ENCODE measurements at regions not wholly inside any gene's neighbourhood (a gene's known extent, or its start where the extent isn't known, plus 50 kb on each side); places are given as distances from the start of the nearest gene placed in this dataset.

DNA sequence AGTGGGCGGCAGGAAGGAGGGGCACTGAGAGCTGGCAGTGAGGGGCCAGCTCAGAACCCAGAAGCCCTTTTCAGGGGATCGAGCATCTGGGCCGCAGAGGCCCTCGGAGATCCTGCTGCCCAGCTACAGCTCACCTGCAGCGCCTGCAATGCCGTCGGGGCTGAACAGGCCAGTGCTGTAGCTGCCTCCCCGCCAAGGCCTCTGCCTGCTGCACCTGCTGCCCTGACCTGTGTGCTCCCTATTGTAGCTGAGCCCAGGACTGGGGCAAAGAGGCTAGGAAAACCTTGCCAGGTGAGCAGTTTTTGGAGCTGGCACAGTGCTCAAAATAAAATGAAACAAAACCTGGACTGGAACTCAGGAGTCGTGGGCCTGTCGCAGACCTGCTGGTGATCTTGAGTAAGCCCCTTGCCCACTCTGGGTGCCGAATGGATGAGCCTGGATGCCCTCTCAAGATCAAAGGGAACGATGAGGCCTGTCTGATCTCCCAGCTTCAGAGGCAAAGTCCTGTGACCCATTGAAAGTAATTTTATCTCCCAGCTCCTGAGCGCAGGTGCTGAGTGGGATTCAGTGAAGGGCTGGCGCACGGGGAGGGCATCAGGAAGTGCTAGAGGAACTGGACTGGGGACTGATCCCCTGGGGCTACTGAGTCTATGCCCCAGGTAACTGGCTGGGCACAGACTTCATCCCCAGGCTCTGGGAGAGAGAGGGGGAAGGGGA lies 154.6 kb downstream of the FOXD2 start:
- DNase-seq (peak in 1 of 6 donors; percentile 56), FAIRE-seq (no peak), ATAC-seq (no peak)
- no peaks in the 10 kb centered on the region for H3K4me1 ChIP-seq
- no peak overlapping the region for H3K27ac ChIP-seq
- no peak overlapping the region for H3K4me3 ChIP-seq
- intact Hi-C loops (cut with DNase I): no loop called here
- H3K36me3 ChIP-seq: no peaks in the 10 kb centered on the region
- peaks cover 0 to 8% (median 0%) of the 10 kb centered on the region in 4 donors for H3K27me3 ChIP-seq
- no peaks in the 10 kb centered on the region for H3K9me3 ChIP-seq
- TF ChIP-seq, protein P1, sequence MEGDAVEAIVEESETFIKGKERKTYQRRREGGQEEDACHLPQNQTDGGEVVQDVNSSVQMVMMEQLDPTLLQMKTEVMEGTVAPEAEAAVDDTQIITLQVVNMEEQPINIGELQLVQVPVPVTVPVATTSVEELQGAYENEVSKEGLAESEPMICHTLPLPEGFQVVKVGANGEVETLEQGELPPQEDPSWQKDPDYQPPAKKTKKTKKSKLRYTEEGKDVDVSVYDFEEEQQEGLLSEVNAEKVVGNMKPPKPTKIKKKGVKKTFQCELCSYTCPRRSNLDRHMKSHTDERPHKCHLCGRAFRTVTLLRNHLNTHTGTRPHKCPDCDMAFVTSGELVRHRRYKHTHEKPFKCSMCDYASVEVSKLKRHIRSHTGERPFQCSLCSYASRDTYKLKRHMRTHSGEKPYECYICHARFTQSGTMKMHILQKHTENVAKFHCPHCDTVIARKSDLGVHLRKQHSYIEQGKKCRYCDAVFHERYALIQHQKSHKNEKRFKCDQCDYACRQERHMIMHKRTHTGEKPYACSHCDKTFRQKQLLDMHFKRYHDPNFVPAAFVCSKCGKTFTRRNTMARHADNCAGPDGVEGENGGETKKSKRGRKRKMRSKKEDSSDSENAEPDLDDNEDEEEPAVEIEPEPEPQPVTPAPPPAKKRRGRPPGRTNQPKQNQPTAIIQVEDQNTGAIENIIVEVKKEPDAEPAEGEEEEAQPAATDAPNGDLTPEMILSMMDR (IDR thresholded peaks at IDR 0.05): no peak
- 74 to 83% methylated on average over 15 of the region's 15 CpGs for WGBS, 2 donors

DNA sequence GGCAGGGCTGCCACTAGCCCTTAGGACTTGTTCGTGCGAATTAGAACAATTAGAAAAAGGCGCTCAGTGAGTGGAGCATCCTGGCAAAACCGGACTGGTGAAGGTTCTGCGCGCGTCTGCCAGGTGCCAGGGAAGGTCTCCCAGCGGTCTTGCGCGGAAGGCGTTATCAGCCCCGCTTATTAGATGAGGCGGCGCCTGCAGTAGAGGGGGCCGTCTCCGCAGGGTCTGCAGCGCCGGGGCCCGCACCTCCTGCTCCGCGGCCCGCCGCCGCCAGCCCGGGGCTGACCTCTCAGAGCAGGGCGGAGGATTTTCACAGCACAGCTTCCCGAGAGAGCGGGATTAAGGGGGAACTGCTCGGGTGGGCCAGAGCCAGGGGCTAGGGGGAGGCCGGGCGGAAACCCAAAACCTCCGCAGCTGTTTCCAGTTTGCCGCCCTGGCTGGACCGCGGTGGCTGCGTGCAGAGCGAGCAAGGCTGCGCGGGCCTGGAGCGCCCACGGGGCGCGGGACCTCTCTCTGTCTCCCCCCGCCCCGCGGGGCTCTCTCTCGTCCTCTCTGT lies 155.2 kb downstream of the FOXD2 start:
- H3K4me3 ChIP-seq: no peak overlapping the region
- no peaks in the 10 kb centered on the region for H3K4me1 ChIP-seq
- no peaks in the 10 kb centered on the region for H3K9me3 ChIP-seq
- intact Hi-C loops (cut with DNase I): no loop called here
- 8 to 10% methylated on average over 41 to 47 of the region's 47 CpGs for WGBS, 2 donors
- TF ChIP-seq, protein P1 (IDR thresholded peaks at IDR 0.05): no peak
- DNase-seq (no peak), ATAC-seq (no peak), FAIRE-seq (no peak)
- H3K36me3 ChIP-seq: no peaks in the 10 kb centered on the region
- peaks cover 0 to 8% (median 0%) of the 10 kb centered on the region in 4 donors for H3K27me3 ChIP-seq
- H3K27ac ChIP-seq: no peak overlapping the region

DNA sequence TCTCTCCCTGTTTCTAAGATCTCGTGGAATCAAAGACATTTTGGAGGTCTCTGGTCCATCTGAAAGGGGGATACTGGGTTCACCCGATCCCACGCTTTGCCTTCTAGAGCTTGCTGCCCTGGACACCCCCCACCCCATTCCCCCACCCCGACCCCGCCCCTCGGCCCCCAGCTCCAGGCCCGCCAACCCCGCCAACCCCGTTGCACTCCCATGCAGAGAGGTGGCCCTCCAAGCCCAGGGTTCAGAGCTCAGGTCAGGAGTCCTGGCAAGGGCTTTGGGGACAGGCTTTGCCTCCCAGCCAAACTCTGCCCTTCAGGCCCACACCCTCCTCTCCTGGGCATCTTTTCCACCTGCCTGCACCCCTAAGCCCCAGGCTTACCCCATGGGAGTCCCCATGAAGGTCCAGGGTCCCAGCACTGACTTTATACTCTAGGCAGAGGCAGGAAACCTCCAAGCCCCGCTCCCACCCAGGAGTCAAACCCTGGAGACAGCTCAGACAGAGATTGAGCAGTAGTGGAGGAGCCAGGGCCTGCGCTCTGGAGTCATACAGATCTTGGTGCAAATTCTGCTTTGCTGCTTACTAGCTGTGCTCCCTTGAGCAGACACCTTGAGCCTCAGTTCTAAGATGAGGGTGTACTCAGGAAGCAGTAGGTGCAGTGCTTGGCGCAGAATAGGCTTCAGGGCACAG lies 155.9 kb downstream of the FOXD2 start:
- H3K4me1 ChIP-seq: no peaks in the 10 kb centered on the region
- FAIRE-seq (no peak), DNase-seq (no peak), ATAC-seq (no peak)
- TF ChIP-seq, protein P1 (IDR thresholded peaks at IDR 0.05): no peak
- H3K27ac ChIP-seq: no peak overlapping the region
- H3K27me3 ChIP-seq: peaks cover 0 to 8% (median 0%) of the 10 kb centered on the region in 4 donors
- intact Hi-C loops (cut with DNase I): no loop called here
- H3K36me3 ChIP-seq: no peaks in the 10 kb centered on the region
- 41 to 50% methylated on average over 12 of the region's 12 CpGs for WGBS, 2 donors
- H3K4me3 ChIP-seq: no peak overlapping the region
- no peaks in the 10 kb centered on the region for H3K9me3 ChIP-seq

DNA sequence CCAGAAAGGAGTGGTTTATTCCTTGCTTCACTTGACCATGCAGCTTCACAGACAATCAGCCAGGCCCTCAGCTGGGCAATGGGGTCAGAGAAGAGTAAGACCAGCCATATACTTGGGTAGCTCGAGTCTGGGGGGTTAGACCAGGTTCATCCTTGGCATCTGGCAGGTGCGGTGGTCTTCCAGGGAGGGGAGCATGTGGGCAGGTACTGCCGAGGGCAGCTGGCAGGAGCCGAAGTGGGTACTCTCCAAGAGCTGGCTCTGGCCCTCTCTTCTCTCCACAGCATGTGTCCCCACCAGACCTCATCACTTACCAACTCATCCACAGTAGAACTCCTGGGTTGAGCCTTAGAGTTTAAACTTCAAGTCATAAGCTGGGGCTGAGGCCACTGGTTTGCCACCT lies 156.8 kb downstream of the FOXD2 start:
- TF ChIP-seq, protein P1 (IDR thresholded peaks at IDR 0.05): no peak
- no peak overlapping the region for H3K4me3 ChIP-seq

More for the DNA sequence above, 156.8 kb downstream of the FOXD2 start:
- 84 to 97% methylated on average over 4 of the region's 4 CpGs for WGBS, 2 donors
- Histone ChIP-seq H3K9me3 (no peaks in the 10 kb centered on the region), H3K27ac (no peak overlapping the region), H3K27me3 (peaks cover 0 to 8% (median 0%) of the 10 kb centered on the region in 4 donors), H3K36me3 (no peaks in the 10 kb centered on the region), H3K4me1 (no peaks in the 10 kb centered on the region)
- intact Hi-C loops (cut with DNase I): no loop called here
- ATAC-seq (no peak), FAIRE-seq (no peak), DNase-seq (no peak)

All from pancreas (tissue), 10 donors.